SK-MEL-5 (cell line): ENCODE measurements at regions not wholly inside any gene's neighbourhood (a gene's known extent, or its start where the extent isn't known, plus 50 kb on each side); places are given as distances from the start of the nearest gene placed in this dataset.

Experiments used
- DNase-seq: peaks from one replicate; pipeline ENCODE4 v3.0.0-alpha.2; 2016; ENCODE audit warnings: low read depth, low spot score
- in situ Hi-C: cut with HindIII; loops from 2 replicates; pipeline ENCODE4 v1.10.0; 2016; ENCODE audit warnings: low sequenced_read_pairs, high pct_unique_total_duplicates, low pct_unique_long_range_greater_than_20kb

DNA sequence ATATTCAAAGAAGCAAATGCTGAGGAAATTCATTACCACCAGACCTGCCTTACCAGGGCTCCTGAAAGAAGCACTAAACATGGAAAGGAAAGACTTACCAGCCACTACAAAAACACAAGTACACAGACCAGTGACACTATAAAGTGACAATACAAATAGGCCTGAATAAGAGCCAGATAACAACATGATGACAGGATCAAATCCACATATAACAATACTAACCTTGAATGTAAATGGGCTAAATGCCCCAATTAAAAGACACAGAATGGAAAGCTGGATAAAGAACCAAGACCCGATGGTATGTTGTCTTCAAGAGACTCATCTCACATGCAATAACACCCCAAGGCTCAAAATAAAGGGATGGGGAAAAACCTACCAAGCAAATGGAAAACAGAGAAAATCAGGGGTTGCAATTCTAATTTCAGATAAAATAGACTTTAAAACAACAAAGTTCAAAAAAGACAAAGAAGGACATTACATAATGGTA, 353.4 kb downstream of the LNPK start:
- DNase-seq: no peak
- in situ Hi-C loops: no loop called here

DNA sequence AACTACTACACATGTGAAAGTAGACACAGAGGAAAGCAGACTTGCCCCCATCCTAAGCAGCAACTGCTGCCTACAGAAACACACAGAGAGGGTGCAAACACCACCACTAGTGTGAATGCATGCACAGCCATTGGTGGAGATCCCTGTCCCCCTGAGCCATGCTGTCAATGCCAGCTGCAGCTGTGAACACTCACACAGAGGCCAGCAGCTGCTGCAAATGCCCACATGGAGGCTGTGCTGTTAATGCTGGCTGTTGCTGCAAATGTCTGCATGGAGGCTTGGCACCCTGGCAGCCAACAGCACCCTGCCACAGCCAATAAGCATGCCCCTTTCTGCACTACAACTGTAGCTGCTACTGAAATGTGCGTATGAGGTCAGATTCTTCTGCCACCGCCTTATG, 355.0 kb downstream of the LNPK start:
- no peak for DNase-seq
- in situ Hi-C loops: no loop called here

DNA sequence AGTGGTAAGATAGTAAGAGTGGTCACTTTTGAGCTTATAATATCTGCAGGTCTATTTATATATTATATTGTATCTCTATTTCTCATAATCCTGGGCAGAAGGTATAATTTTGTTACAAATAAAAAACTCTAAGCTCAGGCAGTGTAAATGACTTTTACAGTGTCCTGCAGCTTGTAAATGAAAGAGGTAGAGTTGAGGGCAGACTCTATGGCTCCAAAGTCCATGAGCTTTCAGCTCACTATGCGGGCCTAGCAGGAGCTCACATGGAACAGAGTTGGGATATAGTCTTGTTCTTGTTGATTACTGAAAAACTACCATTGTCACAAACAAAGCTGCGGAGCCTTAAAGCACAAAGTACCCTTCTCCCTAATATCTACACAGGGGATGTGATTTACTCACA, 361.4 kb downstream of the LNPK start:
- DNase-seq: no peak
- in situ Hi-C loops: no loop called here

DNA sequence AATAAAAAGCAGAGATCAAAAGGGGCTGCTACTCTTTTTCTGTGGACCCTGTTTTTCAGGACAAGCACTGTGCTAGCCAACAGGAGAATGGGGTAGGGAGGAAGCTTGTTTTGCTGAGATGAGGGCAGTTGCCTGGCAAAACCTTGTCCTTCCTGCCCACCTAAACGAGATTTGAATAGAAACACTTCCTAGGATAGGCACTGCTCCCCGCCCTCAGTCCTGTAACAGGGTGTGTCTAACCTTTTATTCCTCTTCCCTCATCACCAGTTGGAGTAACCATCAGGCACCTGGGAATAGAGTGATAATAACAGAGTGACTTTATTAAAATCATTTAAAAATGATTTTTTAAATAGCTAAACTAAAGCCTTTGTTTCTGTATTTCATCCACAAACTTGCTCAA, 368.8 kb downstream of the LNPK start:
- no peak for DNase-seq
- in situ Hi-C loops: no loop called here

DNA sequence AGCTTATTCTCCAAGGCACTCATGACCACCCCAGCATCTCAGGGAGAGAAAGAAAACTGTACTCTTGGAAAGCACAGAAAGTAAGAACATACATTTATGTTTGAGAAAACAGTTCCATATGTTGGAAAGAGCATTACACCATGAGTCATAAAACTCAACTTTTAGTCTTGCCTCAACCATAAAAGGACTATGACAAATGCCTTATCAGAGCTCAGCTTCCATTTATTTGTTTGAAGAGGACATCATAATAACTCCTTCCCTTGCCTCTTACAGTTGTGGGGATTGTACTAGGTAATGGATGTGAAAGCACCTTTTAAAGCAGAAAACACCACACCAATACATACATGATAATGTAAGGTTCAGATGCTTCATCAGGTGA, 370.8 kb downstream of the LNPK start:
- DNase-seq: no peak
- in situ Hi-C loops: no loop called here

DNA sequence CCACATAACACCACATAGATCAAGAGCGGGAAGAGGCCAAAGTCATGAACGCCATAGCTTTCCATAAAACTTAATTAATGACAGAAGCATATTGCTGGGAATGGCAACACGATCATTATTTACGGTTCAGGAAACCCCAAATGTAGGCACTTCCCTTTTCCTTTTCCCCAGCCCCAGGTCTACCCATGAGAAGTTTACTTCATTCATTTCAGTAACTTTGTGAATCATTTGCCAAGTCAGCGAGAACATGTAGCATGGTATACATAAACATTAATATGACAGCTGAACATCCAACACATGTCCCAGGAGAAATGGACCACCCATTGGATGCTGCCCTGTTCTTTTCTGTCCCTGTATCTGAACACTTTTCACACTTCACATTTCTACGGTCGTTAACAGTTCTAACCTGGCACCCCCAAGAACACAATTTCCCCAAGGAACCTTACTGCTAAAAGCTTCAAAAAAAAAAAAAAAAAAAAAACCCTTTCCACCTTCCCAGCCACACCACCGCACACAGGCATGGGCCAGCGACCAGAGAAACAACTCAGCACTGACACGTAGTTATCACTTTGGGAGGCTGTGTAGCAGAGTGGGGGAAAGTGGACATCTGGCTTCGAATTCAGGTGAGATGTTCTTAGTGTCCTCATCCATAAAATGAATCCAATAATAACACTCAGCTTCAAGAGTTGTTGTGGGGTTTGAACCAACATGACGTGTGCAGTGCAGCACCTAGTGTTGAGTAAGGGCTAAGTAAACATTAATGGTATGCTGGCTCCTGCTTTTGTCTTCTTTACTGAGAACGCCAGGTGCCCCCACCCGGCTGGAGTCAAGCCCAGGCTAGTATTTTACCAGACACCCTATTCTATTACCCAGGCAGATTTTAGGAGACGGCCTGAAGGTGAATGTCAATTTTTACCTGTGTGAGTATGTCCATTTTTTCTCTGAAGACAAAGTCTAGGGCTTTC, 371.5 kb downstream of the LNPK start:
- no peak for DNase-seq
- in situ Hi-C loops: no loop called here

DNA sequence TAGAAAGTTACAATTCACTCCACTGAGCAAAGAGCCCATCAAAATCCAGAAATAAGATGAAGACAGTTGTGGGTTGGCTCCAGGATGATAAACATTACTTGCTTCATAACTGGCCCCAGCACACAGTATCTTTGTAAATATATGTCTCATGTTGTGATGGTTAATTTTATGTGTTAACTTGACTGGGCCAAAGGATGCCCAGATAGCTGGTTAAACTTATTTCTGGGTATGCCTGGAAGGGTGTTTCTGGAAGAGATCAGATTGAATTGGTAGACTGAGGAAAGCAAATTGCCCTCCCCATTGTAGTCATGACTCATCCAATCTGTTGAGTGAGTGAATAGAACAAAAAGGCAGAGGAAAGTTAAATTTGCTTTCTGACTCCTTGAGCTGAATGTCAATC, 373.8 kb downstream of the LNPK start:
- in situ Hi-C loops: no loop called here
- DNase-seq: no peak

DNA sequence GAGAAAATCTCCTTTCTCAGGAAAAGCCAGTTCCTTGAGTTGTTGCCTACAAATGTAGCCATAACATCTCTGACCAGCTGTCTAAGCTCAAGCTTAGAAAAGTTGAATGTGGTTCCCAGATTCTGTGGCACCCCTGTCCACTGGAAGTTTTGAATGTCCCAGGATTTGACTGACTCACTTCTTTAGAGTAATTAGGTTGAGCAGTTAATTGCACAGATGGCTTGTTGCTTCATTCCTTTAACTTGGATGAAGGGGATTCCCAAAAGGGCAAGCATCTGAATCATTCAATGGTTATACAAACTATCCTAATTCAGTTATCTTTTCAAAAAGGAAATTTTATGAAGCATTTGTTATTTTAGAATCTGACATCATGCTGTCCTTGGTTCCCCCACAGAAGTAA, 374.7 kb downstream of the LNPK start:
- in situ Hi-C loops: no loop called here
- DNase-seq: no peak

DNA sequence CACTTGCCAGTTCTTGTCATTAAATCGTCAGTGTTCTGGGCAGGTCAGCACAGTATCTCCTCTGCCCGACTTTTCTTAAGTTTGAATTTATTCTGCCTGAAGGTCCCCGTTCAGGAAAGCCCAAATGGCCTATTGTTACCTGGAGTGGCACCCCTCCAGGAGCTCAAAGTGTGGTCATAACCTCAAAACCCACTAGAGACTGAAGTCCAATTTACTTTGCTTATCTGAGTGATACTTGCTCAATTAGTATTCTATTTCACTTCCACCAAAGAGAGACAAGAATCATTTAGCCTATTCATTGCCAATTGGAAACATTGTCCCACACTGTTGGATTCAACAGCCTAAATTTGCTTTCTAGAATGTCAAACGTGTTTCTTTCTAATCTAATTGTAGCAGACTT, 375.3 kb downstream of the LNPK start:
- in situ Hi-C loops: no loop called here
- no peak for DNase-seq

DNA sequence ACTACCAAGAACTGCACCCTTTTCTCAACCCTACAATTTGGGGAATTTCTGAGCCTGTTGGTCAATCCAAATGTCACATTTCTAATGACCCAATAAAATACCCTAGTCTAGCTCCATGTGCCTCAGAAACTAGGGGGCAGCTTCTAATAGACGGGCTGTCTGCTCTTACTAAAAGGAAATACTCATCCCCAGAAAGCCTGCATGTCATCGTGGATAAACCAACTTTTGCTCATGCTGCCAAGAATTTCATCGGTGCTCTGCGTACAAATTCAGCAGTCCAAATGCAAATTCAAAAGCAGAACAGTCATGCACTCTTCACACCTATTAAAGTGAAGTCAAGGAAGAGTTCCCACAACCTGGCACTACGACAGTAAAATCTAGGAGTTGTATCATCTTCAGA, 377.3 kb downstream of the LNPK start:
- in situ Hi-C loops: no loop called here

DNA sequence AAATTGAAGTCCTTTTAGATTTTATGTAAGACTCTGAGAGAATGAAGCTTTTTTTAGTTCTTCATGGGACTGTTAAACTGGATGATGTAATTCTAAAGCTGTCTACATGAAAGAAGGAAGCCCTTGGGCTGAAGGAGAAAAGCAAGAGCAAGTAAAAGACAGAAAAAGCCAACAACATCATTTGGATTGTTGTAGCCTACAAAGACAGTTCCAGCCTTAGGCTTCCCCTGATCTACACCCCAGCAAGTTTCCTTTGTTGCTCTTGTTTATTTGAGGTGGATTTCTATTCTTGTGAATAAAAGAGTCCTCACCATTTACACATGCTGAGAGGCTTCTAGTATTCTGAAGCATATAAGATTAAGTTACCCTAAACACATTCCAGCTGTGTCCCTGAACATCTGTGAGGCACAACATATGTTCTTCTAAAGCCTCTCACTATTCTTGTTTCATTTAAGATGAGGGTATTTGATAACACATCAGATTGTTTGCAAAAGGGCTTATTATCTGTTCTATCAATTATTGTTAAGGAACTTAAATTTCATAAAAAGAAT, 377.8 kb downstream of the LNPK start:
- DNase-seq: no peak
- in situ Hi-C loops: no loop called here

More for the DNA sequence above, 377.3 kb downstream of the LNPK start:
- DNase-seq: no peak

DNA sequence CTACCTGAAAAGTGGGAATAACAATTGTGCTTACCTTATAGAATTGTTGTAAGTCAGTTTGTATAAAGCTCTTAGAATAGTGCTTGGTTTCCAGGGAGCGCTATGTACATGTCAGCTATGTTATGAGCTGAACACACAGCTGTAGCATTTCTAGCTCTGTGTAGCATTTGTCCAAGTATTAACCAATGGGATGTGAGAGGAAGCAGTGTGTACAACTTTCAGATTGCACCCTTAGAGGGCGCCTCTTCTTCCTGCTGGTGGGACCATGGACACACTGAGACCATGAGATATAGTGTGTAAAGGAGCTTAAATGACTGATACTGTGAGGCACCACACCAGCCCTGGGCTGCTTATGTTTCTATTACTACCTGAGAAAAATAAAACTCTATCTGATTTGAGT, 380.2 kb downstream of the LNPK start:
- in situ Hi-C loops: no loop called here
- peak; percentile 30 for DNase-seq

DNA sequence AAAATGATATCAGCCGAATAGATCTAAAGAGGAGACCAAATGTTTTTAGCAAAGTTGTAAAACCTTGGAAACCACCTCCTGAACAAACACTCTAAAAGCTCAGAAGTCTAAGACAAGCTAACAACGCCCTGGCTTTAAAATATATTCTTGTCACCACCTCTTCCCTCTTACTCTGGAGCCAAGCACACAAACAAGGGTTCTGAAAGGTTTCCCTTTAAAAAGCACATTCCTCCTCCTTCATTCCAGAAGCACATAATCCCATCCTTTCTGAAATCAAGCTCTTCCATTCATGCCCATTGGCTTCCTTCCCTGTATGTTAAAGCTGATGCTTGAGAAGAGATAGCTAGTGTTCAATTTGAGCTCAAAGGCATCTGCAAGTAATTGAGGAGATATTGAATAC, 382.0 kb downstream of the LNPK start:
- no peak for DNase-seq
- in situ Hi-C loops: no loop called here

DNA sequence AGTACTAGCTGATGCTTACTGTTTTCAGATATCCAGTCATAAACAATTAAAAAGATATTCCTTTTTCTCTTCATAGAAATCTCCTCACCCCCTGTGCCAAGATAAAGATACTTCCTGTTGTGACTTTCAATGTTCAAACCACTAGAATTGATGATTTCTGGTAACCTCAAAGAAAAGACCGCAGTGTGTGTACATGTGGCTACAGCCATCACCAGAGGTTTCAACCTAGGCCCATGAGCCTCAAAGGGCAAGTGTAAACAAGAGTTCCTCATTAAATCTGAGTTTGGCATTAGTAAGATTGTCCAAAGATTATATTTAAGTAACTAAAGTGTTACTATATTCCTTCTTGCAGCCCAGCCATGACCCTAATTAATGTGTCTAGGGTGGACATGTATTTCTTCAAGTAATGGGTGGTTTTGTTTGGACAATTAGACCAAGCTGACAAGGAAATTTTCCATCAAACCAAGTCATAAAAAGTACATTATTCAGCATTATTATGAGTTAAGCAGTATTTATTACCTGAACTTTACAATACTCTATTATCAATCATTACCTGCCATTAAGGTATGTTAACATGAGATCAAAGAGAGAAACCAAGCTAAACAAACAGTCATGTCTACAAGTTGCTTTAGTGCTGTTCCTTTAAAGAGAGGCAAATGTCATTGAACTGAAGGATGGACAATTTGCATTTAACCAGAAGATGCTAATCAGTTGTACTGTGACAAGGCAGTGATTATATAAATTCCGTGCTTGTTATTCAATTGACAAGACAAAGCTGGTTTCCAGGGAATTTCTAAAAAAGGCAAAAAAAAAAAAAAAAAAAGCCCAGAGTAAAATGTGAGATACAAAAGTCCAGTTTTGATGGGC, 382.7 kb downstream of the LNPK start:
- DNase-seq: no peak
- in situ Hi-C loops: no loop called here

DNA sequence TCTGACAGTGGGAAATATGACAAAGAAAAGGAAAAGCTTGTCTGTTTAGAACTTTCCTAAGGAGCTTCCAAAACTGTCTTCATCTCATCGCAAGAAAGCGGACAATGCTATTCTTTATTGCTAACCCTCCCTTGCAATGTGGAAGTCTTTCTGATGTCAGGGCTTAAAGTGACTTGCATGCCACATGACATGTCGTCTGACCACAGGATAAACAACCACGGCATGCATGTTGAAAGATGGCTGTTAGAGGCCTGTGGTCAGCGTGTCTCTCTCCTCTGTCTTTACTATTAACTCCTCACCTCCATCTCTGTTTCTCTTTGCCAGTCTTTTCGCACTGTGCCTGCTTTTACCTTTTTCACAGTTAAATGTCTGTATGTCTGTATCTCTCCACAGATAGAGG, 389.8 kb downstream of the LNPK start:
- DNase-seq: peak; percentile 64
- in situ Hi-C loops: no loop called here

DNA sequence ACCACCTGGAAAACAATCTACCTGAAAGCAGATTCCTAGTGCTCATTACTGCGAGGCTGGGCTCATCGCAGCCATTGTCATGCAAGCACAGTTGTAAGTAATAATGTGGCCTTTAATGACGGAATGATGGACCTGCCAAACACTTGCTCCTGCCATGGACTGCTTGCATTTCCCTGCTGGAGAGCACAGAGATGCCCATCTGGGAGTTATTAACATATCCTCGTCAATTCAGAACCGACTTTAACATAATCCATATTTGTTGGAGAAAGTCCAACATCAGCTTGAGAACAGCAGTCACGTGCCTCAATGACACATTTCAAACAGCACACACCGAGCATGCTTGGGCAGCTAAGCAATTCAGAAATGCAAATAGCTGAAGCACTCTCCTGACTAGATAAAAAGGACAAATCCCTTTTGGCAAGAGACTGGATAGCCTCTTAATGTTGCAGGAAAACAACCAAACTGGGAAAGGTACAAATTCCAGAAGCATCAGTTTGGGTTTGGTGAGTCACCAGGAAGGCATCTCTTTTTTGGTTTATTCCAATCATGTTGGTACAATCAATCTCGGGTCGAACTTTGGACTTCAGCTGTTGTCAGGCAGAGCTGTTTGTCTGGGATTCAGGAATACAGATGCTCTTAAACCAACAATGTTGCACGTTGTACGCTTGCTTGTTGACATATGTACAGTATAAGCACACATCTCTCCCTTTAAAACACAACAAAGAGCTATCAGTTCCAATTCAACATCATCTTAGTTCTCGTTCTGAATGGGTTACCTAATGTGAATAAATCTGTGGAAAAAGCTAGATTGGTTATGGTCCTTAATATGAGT, 395.8 kb downstream of the LNPK start:
- DNase-seq: no peak
- in situ Hi-C loops: no loop called here

DNA sequence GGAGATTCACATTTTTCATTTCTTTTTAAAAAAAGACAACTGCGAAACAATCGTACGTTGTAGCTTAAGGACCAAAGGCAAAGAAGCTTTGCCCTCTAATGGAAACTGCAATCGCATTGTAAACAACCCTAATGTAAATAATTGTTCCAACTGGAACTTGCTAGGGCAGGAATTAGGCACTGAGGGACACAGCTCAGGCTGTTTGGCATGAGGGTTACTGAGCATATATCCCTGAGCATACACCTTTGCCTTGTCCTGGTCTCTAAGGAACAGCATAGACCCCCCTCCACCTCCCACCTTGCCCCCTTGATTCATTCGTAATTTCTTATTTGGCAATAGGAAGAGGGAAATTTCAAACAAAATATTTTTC, 396.4 kb downstream of the LNPK start:
- DNase-seq: no peak
- in situ Hi-C loops: no loop called here

DNA sequence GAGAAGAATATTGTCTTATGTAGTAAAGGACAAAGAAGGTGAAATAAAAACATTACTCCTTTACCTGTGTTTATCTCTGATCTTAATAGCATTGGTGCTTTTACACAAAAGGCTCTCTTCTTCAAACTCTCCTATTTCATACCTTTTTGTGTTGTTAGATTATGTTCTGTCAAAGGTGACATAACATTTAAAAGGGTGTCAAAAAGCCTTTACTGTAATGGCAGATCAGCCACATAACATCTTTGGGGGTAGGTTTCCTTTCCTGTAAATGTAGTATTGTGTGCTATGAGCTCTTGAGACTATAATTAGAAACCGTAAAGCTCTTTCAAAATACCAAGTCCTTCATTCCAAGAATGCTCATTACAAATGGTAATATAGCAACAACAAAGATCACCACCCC, 400.1 kb downstream of the LNPK start:
- DNase-seq: no peak
- in situ Hi-C loops: no loop called here
